Activated naive CD4-positive, alpha-beta T cell treated with anti-CD3 and anti-CD28 coated beads, Interleukin-2, amount 50 U/mL, for 24 hours (primary cell): ENCODE measurements at regions not wholly inside any gene's neighbourhood (a gene's known extent, or its start where the extent isn't known, plus 50 kb on each side); places are given as distances from the start of the nearest gene placed in this dataset.

Experiments used
- H3K27ac Mint-ChIP-seq: one replicate; pipeline ENCODE4 v1.8.0; 2021; ENCODE audit warnings: mild to moderate bottlenecking, mixed read lengths
- H3K27me3 Mint-ChIP-seq: one replicate; pipeline ENCODE4 v1.8.0; 2021; ENCODE audit warnings: mixed read lengths
- H3K36me3 Mint-ChIP-seq: one replicate; pipeline ENCODE4 v1.8.0; 2021; ENCODE audit warnings: mixed read lengths
- H3K4me1 Mint-ChIP-seq: one replicate; pipeline ENCODE4 v1.8.0; 2021; ENCODE audit warnings: mixed read lengths
- H3K4me3 Mint-ChIP-seq: one replicate; pipeline ENCODE4 v1.8.0; 2021; ENCODE audit warnings: mild to moderate bottlenecking, mixed read lengths
- H3K9me3 Mint-ChIP-seq: one replicate; pipeline ENCODE4 v1.8.0; 2021; ENCODE audit warnings: mixed read lengths

- Mint-ChIP-seq H3K27me3 (no peaks in the 10 kb centered on the region), H3K27ac (no peak overlapping the region), H3K36me3 (no peaks in the 10 kb centered on the region), H3K4me1 (peaks cover 5% of the 10 kb centered on the region), H3K9me3 (no peaks in the 10 kb centered on the region), H3K4me3 (no peak overlapping the region)
Measured at GRCh38 chr7:440059-440749, 79.4 kb downstream of the PDGFA start.

- no peaks in the 10 kb centered on the region for H3K27me3 Mint-ChIP-seq
- no peaks in the 10 kb centered on the region for H3K9me3 Mint-ChIP-seq
- no peaks in the 10 kb centered on the region for H3K4me1 Mint-ChIP-seq
- no peak overlapping the region for H3K27ac Mint-ChIP-seq
- no peak overlapping the region for H3K4me3 Mint-ChIP-seq
- no peaks in the 10 kb centered on the region for H3K36me3 Mint-ChIP-seq
Measured at GRCh38 chr7:441684-442421, 77.8 kb downstream of the PDGFA start.

- Mint-ChIP-seq H3K27me3 (no peaks in the 10 kb centered on the region), H3K4me1 (no peaks in the 10 kb centered on the region), H3K4me3 (no peak overlapping the region), H3K9me3 (no peaks in the 10 kb centered on the region), H3K27ac (no peak overlapping the region), H3K36me3 (no peaks in the 10 kb centered on the region)
Measured at GRCh38 chr7:442457-442856, 77.2 kb downstream of the PDGFA start.

- no peak overlapping the region for H3K4me3 Mint-ChIP-seq
- H3K27ac Mint-ChIP-seq: no peak overlapping the region
- H3K9me3 Mint-ChIP-seq: no peaks in the 10 kb centered on the region
- no peaks in the 10 kb centered on the region for H3K27me3 Mint-ChIP-seq
- no peaks in the 10 kb centered on the region for H3K36me3 Mint-ChIP-seq
- no peaks in the 10 kb centered on the region for H3K4me1 Mint-ChIP-seq
Measured at GRCh38 chr7:443279-443833, 76.3 kb downstream of the PDGFA start.

- no peaks in the 10 kb centered on the region for H3K27me3 Mint-ChIP-seq
- no peak overlapping the region for H3K4me3 Mint-ChIP-seq
- H3K36me3 Mint-ChIP-seq: no peaks in the 10 kb centered on the region
- no peaks in the 10 kb centered on the region for H3K9me3 Mint-ChIP-seq
- H3K27ac Mint-ChIP-seq: no peak overlapping the region
- H3K4me1 Mint-ChIP-seq: peaks cover 3% of the 10 kb centered on the region
Measured at GRCh38 chr7:444606-445005, 75.0 kb downstream of the PDGFA start.

GRCh38 chr7:445020-445419 is 74.6 kb downstream of the PDGFA start:
- no peak overlapping the region for H3K4me3 Mint-ChIP-seq
- H3K36me3 Mint-ChIP-seq: no peaks in the 10 kb centered on the region
- H3K4me1 Mint-ChIP-seq: peaks cover 4% of the 10 kb centered on the region
- no peaks in the 10 kb centered on the region for H3K9me3 Mint-ChIP-seq
- no peaks in the 10 kb centered on the region for H3K27me3 Mint-ChIP-seq
- H3K27ac Mint-ChIP-seq: no peak overlapping the region

- Mint-ChIP-seq H3K27ac (no peak overlapping the region), H3K36me3 (no peaks in the 10 kb centered on the region), H3K4me1 (peaks cover 4% of the 10 kb centered on the region), H3K9me3 (no peaks in the 10 kb centered on the region), H3K27me3 (no peaks in the 10 kb centered on the region), H3K4me3 (no peak overlapping the region)
Measured at GRCh38 chr7:445563-446288, 73.9 kb downstream of the PDGFA start.

- Mint-ChIP-seq H3K9me3 (no peaks in the 10 kb centered on the region), H3K4me3 (no peak overlapping the region), H3K4me1 (peaks cover 10% of the 10 kb centered on the region), H3K27ac (no peak overlapping the region), H3K36me3 (no peaks in the 10 kb centered on the region), H3K27me3 (peaks cover 2% of the 10 kb centered on the region)
Measured at GRCh38 chr7:446289-446935, 73.2 kb downstream of the PDGFA start.
